ENCODE measurements at regions not wholly inside any gene's neighbourhood (a gene's known extent, or its start where the extent isn't known, plus 50 kb on each side); places are given as distances from the start of the nearest gene placed in this dataset.
"Not testable (repeated sequence)": the region's sequence is repeated elsewhere in the genome, so short reads cannot be mapped to it uniquely, and the experiment has no call there.

DNA sequence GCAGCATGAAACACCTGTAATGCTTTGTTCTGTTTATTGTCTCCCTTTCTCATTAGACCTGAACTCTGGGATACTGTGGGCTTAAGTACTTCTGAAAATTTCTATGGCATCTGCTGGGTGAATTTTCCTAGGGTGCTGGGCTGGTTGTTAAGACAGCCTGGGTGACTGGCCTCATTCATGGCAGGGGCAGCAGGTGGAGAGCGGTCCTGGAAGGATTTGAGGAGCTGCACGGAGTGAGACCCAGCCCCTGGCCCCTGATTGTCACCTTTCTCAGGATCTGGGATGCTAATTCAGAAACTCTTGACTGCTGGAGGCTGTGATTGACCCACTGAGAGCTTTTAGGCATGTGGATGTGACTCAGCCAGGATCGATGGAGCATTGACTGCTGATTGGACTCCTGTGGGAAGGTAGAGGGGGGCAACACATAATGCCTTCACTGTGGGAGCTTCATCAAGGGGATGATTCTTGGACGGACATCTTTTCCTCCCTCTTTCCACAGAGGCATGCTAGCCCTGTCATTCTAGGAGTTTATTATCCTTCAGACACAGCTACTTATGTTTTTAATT is 252.0 kb downstream of the GOLGA6L6 start:
- DNase-seq (ENCODE audit: low spot score) = not testable (repeated sequence)

GRCh38 chr15:20288800-20289537 is 252.6 kb downstream of the GOLGA6L6 start:
- not testable (repeated sequence) for DNase-seq (ENCODE audit: low spot score)

DNA sequence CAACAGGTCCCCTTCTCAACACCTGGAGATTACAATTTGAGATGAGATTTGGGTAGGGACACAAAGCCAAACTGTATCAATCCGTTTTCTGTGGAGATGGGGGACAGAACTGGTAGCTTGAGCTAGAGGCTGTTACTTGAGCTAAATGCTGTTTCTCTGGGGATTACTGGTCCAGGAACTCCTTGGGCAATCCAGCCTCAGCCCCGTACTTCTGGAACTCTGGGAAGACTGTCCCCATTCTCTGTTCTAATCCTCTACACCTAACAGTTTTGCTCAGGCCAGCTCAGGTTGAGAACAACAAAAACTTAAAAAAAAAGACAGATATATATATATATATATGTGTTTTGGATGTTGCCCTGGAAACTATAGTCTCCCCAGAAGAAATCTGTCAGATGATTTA is 255.0 kb downstream of the GOLGA6L6 start:
- DNase-seq (ENCODE audit: low spot score) = not testable (repeated sequence)

DNA sequence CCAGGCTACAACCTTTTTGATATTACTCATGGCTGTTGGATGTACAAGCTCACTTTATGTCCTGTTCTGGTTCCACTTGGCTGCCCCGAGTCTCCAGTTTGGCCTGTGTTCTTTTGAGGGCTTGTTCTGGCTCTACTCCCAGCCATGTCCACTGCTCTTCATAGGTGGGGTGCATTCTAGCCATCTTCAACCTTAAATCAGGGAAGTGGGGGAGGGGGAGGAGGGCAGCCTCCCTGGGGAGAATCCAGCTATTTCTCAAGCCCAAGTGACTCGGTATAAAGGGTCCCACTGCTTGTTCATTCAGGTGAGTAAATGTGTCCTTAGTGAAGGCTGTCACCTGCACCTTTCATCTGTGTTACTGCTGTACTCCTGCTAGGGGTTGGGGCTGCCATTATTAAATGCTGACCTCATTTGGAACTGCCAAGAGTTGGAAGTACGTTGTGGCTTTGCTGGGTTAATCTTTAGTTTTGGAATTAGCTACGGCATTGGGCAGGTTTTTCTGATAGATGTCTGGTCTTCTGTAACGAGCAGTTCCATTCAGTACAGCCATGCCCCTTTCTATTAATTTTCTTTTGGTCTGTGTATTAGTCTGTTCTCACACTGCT is 255.8 kb downstream of the GOLGA6L6 start:
- DNase-seq (ENCODE audit: low spot score) = not testable (repeated sequence)

GRCh38 chr15:20284891-20285535 is 256.6 kb downstream of the GOLGA6L6 start:
- not testable (repeated sequence) for DNase-seq (ENCODE audit: low spot score)

- DNase-seq (ENCODE audit: low spot score) = not testable (repeated sequence)
Observed at GRCh38 chr15:20283651-20284050, 257.9 kb downstream of the GOLGA6L6 start.

- DNase-seq (ENCODE audit: low spot score) = not testable (repeated sequence)
Observed at GRCh38 chr15:20282491-20282943, 259.1 kb downstream of the GOLGA6L6 start.

DNA sequence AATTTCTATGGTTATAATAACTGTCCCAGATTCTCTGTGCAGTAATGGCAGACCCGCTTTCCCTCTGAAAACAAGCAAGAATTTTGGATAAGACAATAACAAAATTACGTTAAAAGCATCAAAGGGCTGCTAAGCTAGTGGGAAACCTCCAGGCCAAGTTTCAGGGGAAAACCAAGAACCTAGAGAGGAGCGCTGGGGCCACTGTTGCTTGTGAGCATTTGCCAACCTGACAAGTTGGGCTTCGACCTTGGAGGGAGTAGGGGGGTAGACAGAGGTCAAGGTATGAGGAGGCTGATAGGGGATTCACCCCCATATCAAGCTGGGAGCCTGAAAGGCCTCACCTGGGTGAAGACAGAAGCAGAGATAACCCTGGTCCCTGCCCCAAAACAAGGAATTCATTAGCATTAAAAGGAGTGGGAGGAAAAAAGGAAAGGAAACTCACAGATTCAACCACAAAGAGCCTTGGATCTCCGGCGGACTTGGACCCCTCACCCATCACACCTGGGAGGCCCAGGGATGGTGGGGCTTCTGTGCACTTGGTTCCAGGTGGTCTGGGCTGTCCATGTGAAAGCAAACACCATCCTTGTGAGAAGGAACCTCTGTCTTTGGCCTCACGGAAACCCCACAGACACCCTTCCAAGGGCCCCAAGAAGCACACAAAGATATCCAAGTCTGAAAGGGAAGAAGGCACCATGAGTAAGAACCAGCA is 259.9 kb downstream of the GOLGA6L6 start:
- not testable (repeated sequence) for DNase-seq (ENCODE audit: low spot score)

DNA sequence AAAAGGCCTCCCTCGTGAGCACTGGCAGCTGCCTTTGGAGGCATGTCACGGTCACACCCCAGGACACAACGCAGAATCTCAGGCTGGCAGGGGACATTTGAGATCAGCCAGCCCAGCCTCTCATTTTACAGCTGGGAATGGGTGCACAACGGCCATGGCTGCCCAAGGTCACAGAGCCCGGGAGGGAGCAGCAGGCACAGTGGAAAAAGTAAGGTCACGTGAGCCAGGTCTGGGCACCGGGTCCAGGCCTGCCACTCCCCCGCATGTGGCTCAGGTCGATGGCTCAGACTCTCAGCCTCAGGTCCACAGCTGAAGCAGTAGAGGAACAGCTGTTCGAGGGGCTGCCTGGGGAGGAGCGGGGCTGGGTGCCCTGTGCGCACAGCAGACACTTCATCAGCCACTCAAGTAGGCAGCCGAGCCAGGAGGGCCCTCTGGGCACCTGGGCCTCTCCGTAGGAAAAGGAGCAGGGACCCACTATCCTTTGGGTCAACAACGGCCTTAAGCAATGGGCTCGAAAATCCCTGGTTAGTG is 260.6 kb downstream of the GOLGA6L6 start:
- no peak for DNase-seq (ENCODE audit: low spot score)

DNA sequence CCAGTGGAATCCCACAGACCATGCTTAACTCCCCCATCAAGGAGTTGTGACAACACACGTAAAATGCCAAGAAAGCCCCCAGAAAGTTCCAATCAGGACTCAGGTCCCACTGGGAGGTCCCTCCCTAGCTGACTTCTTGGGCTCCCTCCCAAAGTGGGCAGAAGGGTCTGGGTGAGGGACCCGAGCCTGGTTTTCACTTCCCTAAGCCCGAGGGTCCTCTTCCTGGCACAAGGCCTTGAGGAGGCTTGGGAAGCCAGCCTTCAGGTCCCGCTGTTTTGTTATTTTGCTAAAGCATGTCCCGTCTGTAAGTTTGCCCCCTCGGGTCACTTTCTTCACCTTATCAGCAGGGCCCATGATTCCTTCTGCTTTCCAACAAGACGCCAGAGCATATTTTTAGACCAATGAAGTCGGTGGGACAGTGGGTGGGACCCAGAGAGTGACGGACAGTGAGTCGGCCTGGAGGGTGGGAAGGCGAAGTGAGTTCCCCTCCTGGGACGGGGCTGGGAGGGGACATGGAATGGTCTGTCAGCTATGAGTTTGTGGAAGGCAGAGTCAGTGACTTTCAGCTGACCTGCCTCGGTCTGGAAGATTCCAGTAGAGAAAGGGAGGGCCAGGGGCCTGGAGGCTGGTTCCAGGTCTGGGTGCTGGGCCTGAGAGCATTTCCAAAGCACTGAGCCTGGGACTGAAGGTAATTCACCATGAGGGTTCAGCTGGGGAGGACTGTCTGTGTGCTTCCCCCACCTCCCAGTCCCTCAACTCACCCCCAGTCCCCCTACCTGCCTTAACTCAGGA is 261.3 kb downstream of the GOLGA6L6 start:
- DNase-seq (ENCODE audit: low spot score) = not testable (repeated sequence)

DNA sequence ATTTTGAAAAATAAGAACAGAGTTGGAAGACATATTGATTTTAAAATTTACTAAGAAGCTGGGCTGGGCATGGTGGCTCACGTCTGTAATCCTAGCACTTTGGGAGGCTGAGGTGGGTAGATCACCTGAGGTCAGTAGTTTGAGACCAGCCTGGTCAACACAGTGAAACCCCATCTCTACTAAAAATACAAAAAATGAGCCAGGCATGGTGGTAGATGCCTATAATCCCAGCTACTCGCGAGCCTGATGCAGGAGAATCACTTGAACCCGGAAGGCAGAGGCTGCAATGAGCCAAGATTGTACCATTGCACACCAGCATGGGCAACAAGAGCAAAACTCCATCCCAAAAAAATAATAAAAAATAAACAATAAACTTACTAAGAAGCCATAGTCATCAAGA is 262.5 kb downstream of the GOLGA6L6 start:
- not testable (repeated sequence) for DNase-seq (ENCODE audit: low spot score)

DNA sequence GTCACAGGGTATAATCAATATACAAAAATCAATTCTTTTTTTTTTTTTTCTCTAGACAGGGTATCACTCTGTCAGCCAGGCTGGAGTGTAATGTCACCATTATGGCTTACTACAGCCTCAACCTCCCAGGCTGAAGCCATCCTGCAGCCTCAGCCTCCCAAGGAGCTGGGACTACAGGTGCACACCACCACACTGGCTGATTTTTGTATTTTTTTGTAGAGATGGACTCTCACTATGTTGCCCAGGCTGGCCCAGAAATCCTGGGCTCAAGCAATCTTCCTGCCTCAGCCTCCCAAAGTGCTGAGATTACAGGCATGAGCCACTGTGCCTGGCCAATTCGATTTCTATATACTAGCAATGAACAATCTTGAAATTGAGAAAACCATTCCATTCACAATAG is 263.2 kb downstream of the GOLGA6L6 start:
- not testable (repeated sequence) for DNase-seq (ENCODE audit: low spot score)

DNA sequence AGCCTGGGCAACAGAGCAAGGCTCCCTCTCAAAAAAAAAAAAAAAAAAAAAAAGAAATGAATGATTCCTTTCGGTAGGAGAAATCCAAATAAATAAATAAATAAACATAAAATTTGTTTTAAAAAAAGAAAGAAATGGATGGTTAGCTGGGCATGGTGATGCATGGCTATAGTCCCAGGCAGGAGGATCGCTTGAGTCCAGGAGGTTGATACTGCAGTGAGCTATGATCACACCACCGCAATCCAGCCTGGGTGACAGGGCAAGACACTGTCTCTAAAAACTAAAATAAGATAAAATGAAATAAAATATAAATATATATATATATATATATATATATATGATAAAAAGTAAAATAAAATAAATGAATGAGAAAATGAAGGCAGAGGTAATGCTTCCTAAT is 264.1 kb downstream of the GOLGA6L6 start:
- DNase-seq (ENCODE audit: low spot score) = not testable (repeated sequence)

- not testable (repeated sequence) for DNase-seq (ENCODE audit: low spot score)
Observed at GRCh38 chr15:20276312-20277114, 265.1 kb downstream of the GOLGA6L6 start.

DNA sequence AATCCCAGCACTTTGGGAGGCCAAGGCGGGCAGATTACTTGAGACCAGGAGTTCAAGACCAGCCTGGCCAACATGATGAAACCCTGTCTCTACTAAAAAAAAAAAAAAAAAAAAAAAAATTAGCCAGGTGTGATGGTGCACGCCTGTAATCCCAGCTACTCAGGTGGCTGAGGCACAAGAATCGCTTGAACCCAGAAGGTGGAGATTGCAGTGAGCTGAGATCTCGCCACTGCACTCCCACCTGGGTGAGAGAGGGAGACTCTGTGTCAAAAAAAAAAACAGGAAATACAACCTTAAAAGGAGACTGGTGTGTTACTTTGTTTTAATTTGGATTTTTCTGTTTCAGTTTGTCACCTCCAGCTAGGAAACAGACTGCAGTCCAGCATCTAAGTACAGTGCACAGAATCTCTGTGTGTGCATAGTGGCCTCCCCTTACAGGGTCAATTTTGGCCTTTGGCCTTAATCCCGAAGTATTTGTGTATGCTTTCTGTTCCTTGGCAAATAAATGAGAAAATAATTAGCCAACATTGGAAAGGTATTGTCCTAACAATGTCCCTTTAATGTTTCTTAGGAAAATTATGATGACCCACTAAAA is 266.1 kb downstream of the GOLGA6L6 start:
- DNase-seq (ENCODE audit: low spot score) = not testable (repeated sequence)

- no peak for DNase-seq (ENCODE audit: low spot score)
Observed at GRCh38 chr15:20272422-20273184, 269.0 kb downstream of the GOLGA6L6 start.

- no peak for DNase-seq (ENCODE audit: low spot score)
Observed at GRCh38 chr15:20271647-20272046, 270.0 kb downstream of the GOLGA6L6 start.

GRCh38 chr15:20269956-20270355 is 271.6 kb downstream of the GOLGA6L6 start:
- not testable (repeated sequence) for DNase-seq (ENCODE audit: low spot score)

DNA sequence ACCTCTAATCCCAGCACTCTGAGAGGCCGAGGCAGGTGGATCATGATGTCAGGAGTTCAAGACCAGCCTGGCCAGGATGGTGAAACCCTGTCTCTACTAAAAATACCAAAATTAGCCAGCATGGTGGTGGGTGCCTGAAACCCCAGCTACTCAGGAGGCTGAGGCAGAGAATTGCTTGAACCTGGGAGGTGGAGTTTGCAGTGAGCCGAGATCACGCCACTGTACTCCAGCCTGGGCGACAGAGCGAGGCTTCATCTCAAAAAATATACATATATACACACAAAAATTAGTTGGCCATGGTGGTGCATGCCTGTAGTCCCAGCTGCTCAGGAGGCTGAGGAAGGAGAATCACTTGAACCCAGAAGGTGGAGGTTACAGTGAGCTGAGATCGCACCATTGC is 273.6 kb downstream of the GOLGA6L6 start:
- not testable (repeated sequence) for DNase-seq (ENCODE audit: low spot score)

All from hematopoietic multipotent progenitor cell treated with erythropoietin and hydrocortisone succinate and interleukin-3 and kit ligand, for 17 days (in vitro differentiated cells).